HCT116 (cell line): ENCODE measurements at regions not wholly inside any gene's neighbourhood (a gene's known extent, or its start where the extent isn't known, plus 50 kb on each side); places are given as distances from the start of the nearest gene placed in this dataset.

Experiments used
- CEBPB ChIP-seq: IDR thresholded peaks from 2 replicates; pipeline ENCODE4 v1.6.1; 2012; ENCODE audit warnings: low read depth
- EGR1 ChIP-seq: IDR thresholded peaks from 2 replicates; pipeline ENCODE4 v1.6.1; 2012; ENCODE audit warnings: low read depth
- EZH2 ChIP-seq: fragments of 200-600 bp; sonication (generic); IDR thresholded peaks from 2 replicates; pipeline ENCODE4 v1.6.1; 2017; ENCODE audit warnings: antibody characterized with exemption, mixed run types
- JUND ChIP-seq: IDR thresholded peaks from 2 replicates; pipeline ENCODE4 v1.6.1; 2012
- MAX ChIP-seq: IDR thresholded peaks from 2 replicates; pipeline ENCODE4 v1.6.1; 2012
- POLR2A ChIP-seq: IDR thresholded peaks from 2 replicates; pipeline ENCODE4 v1.7.0; 2011; ENCODE audit warnings: borderline replicate concordance; ENCODE audit not compliant: insufficient read depth, insufficient read length; ENCODE audit errors: extremely low read depth
- POLR2AphosphoS5 ChIP-seq: IDR thresholded peaks from 2 replicates; pipeline ENCODE4 v1.6.1; 2011; ENCODE audit warnings: mild to moderate bottlenecking, low read depth, low read length, moderate library complexity
- RAD21 ChIP-seq: IDR thresholded peaks from 2 replicates; pipeline ENCODE4 v1.6.1; 2012; ENCODE audit warnings: low read depth, mild to moderate bottlenecking
- ZNF274 ChIP-seq: fragments of 200-500 bp; sonication (Bioruptor generic); IDR thresholded peaks from 2 replicates; pipeline ENCODE4 v1.6.1; 2014; ENCODE audit warnings: mild to moderate bottlenecking, low read depth, low read length, inconsistent platforms
- TF ChIP-seq, protein P1 (sequence below), 3 experiments: fragments of 200-600 bp in 1 of 3; sonication (generic) in 1 of 3; IDR thresholded peaks in 2 of 3; conservative IDR thresholded peaks in 1 of 3; 2 replicates each; pipeline ENCODE4 v1.5.1; 2012 to 2017; ENCODE audit warnings: low read depth in 2 of 3, low read length in 2 of 3, antibody characterized with exemption in 1 of 3, borderline replicate concordance in 1 of 3, control low read depth in 1 of 3, mild to moderate bottlenecking in 1 of 3, mixed read lengths in 1 of 3, mixed run types in 1 of 3, moderate library complexity in 1 of 3; ENCODE audit not compliant: insufficient read depth in 1 of 3

DNA sequence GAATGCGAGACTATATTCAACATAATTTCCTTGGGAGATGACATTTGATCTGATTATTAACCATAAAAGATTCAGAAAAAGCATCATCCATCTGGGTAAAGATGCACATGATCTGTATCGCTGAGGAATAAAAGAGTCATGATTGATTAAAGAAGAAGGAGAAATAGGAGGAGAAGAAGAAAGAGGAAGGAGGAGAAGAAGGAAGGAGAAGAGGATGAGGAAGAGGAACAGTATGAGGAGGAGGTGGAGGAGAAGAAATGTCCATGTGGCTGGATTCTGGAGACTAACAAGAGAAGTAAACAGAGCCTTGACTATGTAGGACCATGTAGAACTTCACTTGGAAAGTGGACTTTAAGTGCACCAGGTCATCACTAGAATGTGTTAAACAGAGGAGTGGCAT, 947.4 kb downstream of the LRFN5 start:
- TF ChIP-seq, protein P1, sequence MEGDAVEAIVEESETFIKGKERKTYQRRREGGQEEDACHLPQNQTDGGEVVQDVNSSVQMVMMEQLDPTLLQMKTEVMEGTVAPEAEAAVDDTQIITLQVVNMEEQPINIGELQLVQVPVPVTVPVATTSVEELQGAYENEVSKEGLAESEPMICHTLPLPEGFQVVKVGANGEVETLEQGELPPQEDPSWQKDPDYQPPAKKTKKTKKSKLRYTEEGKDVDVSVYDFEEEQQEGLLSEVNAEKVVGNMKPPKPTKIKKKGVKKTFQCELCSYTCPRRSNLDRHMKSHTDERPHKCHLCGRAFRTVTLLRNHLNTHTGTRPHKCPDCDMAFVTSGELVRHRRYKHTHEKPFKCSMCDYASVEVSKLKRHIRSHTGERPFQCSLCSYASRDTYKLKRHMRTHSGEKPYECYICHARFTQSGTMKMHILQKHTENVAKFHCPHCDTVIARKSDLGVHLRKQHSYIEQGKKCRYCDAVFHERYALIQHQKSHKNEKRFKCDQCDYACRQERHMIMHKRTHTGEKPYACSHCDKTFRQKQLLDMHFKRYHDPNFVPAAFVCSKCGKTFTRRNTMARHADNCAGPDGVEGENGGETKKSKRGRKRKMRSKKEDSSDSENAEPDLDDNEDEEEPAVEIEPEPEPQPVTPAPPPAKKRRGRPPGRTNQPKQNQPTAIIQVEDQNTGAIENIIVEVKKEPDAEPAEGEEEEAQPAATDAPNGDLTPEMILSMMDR (IDR thresholded peaks at IDR 0.05 in 2 of 3, conservative IDR thresholded peaks at IDR 0.05 in 1 of 3; ENCODE audit: borderline replicate concordance in 1 of 3, insufficient read depth in 1 of 3, low read depth in 2 of 3, low read length in 2 of 3) = no peak
- no peak for TF ChIP-seq CEBPB
- TF ChIP-seq RAD21 = no peak
- TF ChIP-seq EGR1 = no peak
- TF ChIP-seq JUND = no peak
- no peak for TF ChIP-seq POLR2A
- no peak for TF ChIP-seq POLR2AphosphoS5
- no peak for TF ChIP-seq EZH2
- no peak for TF ChIP-seq ZNF274
- TF ChIP-seq MAX = no peak
